Right lobe of liver (tissue), 6 donors: ENCODE measurements at regions not wholly inside any gene's neighbourhood (a gene's known extent, or its start where the extent isn't known, plus 50 kb on each side); places are given as distances from the start of the nearest gene placed in this dataset.

Source experiments
- ATAC-seq, 4 donors: fragments of 200-7000 bp; cut with Tn5 transposase; one replicate each; pipeline ENCODE4 v1.9.1; 2020; ENCODE audit warnings: mild to moderate bottlenecking in 4 of 4, moderate library complexity in 4 of 4
- DNase-seq, 3 donors: peaks; one replicate each; pipeline ENCODE4 v3.0.0-alpha.2; 2020
- H3K27ac ChIP-seq, 3 donors: fragments of 200-600 bp; one replicate each; pipeline ENCODE4 v1.8.0; 2022
- H3K27me3 ChIP-seq, 2 donors: fragments of 200-600 bp; one replicate each; pipeline ENCODE4 v1.8.0; 2022
- H3K36me3 ChIP-seq, 4 donors: fragments of 200-600 bp; sonication (generic) in 1 of 4; one replicate each; pipeline versions ENCODE4 v1.5.1 to v1.8.0; 2017 to 2022; ENCODE audit warnings: control low read depth in 1 of 4
- H3K4me1 ChIP-seq, 4 donors: fragments of 200-600 bp; sonication (generic) in 1 of 4; one replicate each; pipeline versions ENCODE4 v1.5.1 to v1.8.0; 2017 to 2022; ENCODE audit warnings: control low read depth in 1 of 4
- H3K4me3 ChIP-seq, 3 donors: fragments of 200-600 bp; one replicate each; pipeline ENCODE4 v1.8.0; 2022
- H3K9me3 ChIP-seq, 4 donors: fragments of 200-600 bp; sonication (generic) in 1 of 4; one replicate each; pipeline versions ENCODE4 v1.5.1 to v1.8.0; 2017 to 2022; ENCODE audit warnings: control low read depth in 1 of 4
- POLR2A ChIP-seq: fragments of 450-650 bp; IDR thresholded peaks from one replicate; pipeline ENCODE4 v1.6.1; 2017; ENCODE audit warnings: antibody characterized with exemption, mild to moderate bottlenecking
- WGBS: methylation state at CpG from one replicate; pipeline ENCODE4 v1.1.6; 2018; ENCODE audit warnings: low coverage, low lambda C conversion rate; ENCODE audit not compliant: insufficient coverage; ENCODE audit errors: missing lambda C conversion rate; 5-methylcytosine and 5-hydroxymethylcytosine counted together
- intact Hi-C, 2 donors: fragments of 100-400 bp; cut with DNase I; formaldehyde crosslinking; loops; one replicate each; pipeline versions ENCODE4 v1.11.2 to v1.14.1; 2022
- TF ChIP-seq, protein P1 (sequence below), 4 donors: fragments of 200-600 bp in 3 of 4; fragments of 450-650 bp in 1 of 4; IDR thresholded peaks; one replicate each; pipeline versions ENCODE4 v1.5.1 to v1.8.0; 2016 to 2022; ENCODE audit warnings: antibody characterized with exemption in 4 of 4, mild to moderate bottlenecking in 2 of 4
- donor health status: DM: no; HTN: yes; CAD: no.
- donor health status: DM: no; HTN: no; CAD: no.
- donor health status: DM: no; HTN: no; CAD: no.
- donor health status: DM: no; HTN: yes; CAD: no.
- donor health status: DM: no; HTN: yes; CAD: no.

DNA sequence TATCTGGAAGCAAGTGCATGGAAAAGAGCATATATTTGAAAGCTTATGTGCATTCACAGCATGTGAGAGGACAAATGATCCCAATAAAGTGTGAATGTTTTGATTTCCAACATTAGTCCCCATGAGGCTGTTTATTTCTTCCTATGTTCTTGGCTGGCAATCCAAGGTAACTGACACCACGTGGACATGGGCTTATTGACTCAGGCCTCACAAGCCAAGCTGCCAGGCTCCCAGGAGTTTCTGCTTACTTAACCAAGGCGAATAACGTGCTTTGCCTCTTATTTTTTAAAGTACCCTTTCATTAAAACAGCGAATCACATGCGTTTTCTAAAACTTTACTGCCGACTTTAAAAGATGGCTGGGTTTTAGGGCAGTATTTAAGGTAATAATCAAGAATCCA, 441.7 kb downstream of the FUT8 start:
- intact Hi-C loops, result no loop called here
- DNase-seq (no peak), ATAC-seq (no peak)
- 67% methylated on average over 6 of the region's 6 CpGs for WGBS
- Histone ChIP-seq H3K4me3 (no peak overlapping the region), H3K27me3 (no peaks in the 10 kb centered on the region), H3K27ac (no peak overlapping the region), H3K4me1 (no peaks in the 10 kb centered on the region), H3K9me3 (no peaks in the 10 kb centered on the region), H3K36me3 (no peaks in the 10 kb centered on the region)
- TF ChIP-seq, protein P1, sequence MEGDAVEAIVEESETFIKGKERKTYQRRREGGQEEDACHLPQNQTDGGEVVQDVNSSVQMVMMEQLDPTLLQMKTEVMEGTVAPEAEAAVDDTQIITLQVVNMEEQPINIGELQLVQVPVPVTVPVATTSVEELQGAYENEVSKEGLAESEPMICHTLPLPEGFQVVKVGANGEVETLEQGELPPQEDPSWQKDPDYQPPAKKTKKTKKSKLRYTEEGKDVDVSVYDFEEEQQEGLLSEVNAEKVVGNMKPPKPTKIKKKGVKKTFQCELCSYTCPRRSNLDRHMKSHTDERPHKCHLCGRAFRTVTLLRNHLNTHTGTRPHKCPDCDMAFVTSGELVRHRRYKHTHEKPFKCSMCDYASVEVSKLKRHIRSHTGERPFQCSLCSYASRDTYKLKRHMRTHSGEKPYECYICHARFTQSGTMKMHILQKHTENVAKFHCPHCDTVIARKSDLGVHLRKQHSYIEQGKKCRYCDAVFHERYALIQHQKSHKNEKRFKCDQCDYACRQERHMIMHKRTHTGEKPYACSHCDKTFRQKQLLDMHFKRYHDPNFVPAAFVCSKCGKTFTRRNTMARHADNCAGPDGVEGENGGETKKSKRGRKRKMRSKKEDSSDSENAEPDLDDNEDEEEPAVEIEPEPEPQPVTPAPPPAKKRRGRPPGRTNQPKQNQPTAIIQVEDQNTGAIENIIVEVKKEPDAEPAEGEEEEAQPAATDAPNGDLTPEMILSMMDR (IDR thresholded peaks at IDR 0.05), result no peak
- no peak for TF ChIP-seq POLR2A

DNA sequence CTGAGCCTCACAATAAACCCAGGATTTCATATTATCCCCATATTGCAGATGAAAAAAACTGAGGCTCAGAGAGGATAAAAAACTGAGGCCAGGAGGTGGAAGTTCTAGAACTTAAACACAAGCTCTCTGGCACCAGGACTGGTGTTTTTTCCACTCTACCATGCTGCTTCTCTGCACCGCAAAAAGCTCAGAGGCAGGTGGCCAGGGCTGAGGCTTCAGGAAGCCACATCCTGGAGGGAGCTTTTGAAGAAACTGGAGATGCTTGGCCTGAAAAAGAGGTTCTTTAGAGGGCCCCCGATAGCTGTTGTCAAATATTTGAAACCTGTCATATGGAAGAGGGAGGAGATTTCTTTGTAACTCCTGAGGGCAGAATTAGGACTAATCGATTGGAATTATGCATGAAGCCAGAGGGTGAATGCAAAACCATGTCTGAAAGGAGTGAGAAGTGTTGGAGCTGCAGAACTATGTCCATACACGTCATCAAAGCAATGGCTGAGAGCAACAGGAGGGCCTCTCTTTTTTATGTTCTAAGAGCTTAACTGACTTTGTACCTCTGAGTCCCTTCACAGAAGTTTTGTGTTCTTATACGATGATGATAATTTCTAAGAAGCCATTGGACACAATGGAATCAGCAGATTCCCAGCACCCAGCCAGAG, 448.6 kb downstream of the FUT8 start:
- H3K27ac ChIP-seq, result no peak overlapping the region
- ATAC-seq (no peak), DNase-seq (no peak)
- no peaks in the 10 kb centered on the region for H3K27me3 ChIP-seq
- TF ChIP-seq POLR2A, result no peak
- TF ChIP-seq, protein P1 (IDR thresholded peaks at IDR 0.05), result no peak
- H3K4me3 ChIP-seq, result no peak overlapping the region
- no peaks in the 10 kb centered on the region for H3K9me3 ChIP-seq
- no peaks in the 10 kb centered on the region for H3K4me1 ChIP-seq
- WGBS, result 49% methylated on average over 5 of the region's 5 CpGs
- H3K36me3 ChIP-seq, result no peaks in the 10 kb centered on the region
- intact Hi-C loops, result no loop called here

DNA sequence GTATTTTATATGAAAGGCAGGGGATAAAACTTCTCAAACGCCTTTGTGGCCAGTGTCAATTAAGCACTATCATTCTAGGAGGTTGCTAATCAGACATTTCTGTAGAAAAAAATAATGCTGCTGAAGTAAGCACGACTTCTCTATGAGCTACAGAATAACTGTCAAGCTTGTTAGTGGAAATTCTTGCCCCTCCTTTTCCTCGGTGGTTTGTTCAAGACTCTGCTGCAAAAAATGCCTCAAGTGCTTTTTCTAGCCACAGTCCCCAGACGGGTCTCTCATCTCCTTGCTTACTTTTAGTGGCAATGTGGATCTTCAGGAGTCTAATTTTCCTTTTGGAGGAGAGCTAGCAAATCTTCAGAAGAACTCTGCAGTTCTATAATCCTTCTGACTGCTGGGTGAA, 452.0 kb downstream of the FUT8 start:
- H3K4me3 ChIP-seq, result no peak overlapping the region
- no peaks in the 10 kb centered on the region for H3K4me1 ChIP-seq
- ATAC-seq, result no peak
- WGBS, result 31% methylated on average over 4 of the region's 4 CpGs
- TF ChIP-seq POLR2A, result no peak
- TF ChIP-seq, protein P1 (IDR thresholded peaks at IDR 0.05), result no peak
- H3K27me3 ChIP-seq, result no peaks in the 10 kb centered on the region
- intact Hi-C loops, result no loop called here
- H3K36me3 ChIP-seq, result no peaks in the 10 kb centered on the region
- H3K27ac ChIP-seq, result no peak overlapping the region
- no peaks in the 10 kb centered on the region for H3K9me3 ChIP-seq
- no peak for DNase-seq

DNA sequence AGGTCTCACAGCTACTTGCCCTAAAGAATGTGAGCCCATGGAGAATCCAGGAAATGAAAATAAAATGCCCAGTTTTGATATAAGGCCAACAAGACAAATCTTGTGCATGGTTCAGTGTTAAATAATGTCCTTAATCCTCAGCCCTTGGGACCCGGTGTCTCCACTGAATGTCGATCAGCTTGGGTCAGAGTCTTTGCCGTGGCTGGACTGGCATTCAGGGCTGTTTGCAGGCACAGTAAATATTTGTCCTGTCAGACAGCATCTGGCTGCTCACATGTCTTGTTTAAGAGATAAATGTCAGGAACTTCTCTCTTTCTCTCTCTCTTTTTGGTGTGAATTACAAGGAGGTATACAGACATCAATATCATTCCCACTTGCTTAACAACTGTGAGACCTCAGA, 452.5 kb downstream of the FUT8 start:
- Histone ChIP-seq H3K4me3 (no peak overlapping the region), H3K27me3 (no peaks in the 10 kb centered on the region), H3K9me3 (no peaks in the 10 kb centered on the region), H3K36me3 (no peaks in the 10 kb centered on the region), H3K27ac (no peak overlapping the region), H3K4me1 (no peaks in the 10 kb centered on the region)
- TF ChIP-seq, protein P1 (IDR thresholded peaks at IDR 0.05), result no peak
- no peak for TF ChIP-seq POLR2A
- intact Hi-C loops, result no loop called here
- 13% methylated on average over 3 of the region's 3 CpGs for WGBS
- DNase-seq (no peak), ATAC-seq (peak in 2 of 4 donors; percentile 14 to 27)

DNA sequence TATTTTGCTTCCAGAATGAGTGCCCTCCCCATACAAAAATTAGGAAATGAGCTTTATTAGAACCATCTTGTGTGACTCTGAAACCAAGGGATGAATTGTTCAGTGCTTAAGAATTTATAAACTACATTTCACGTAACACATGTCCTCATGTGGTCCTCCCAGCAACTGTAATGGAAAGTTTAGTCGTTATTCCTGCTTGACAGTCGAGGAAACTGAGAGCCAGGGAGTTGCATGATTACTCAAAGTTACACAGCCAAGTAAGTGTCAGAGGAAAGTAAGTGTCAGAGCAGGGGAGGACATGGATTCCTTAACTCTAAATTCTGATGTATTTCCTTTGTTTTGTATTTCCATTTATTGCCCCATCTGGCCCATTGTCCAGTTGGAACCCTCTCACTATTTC, 453.9 kb downstream of the FUT8 start:
- no peaks in the 10 kb centered on the region for H3K9me3 ChIP-seq
- DNase-seq (no peak), ATAC-seq (no peak)
- TF ChIP-seq POLR2A, result no peak
- TF ChIP-seq, protein P1 (IDR thresholded peaks at IDR 0.05), result no peak
- H3K36me3 ChIP-seq, result no peaks in the 10 kb centered on the region
- WGBS, result 63% methylated on average over 3 of the region's 3 CpGs
- no peaks in the 10 kb centered on the region for H3K4me1 ChIP-seq
- H3K27me3 ChIP-seq, result no peaks in the 10 kb centered on the region
- H3K4me3 ChIP-seq, result no peak overlapping the region
- intact Hi-C loops, result no loop called here
- H3K27ac ChIP-seq, result no peak overlapping the region
